ENCODE measurements at regions not wholly inside any gene's neighbourhood (a gene's known extent, or its start where the extent isn't known, plus 50 kb on each side); places are given as distances from the start of the nearest gene placed in this dataset.

DNA sequence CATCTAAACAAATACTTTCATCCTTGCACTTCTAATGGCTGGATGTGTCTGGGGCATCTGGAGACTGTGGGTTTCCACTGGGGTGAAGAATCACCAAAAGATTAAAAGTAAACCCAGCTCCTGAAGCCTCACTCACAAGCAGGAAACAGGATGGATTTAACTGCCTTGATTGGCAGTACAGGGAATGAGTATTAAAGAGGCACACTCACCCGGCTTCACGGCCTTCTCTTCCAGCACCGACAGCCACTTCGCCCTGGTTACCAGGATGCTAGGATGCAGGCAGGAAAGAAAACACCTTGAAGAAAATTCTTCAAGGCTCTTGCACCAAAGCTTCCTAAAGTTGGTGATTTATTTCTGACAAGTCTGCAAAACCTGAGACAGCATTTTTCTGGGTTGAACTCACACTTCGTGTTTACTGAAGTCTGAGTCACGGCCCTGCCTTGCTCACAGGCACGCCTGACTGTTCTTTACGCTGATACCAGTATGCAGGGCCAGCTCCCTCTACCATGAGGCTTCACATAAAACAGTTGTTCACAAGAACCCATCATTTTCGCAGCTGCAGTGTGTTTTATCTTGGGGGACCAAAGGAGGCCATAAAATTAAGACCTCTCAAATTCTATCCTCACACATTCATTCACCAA is 56.5 kb upstream of the ZNF354A start:
- Histone ChIP-seq H3K4me1 (ENCODE audit: control insufficient read depth, extremely low read depth, insufficient read depth, low read length) (no peaks in the 10 kb centered on the region), H2AFZ (ENCODE audit: low read length) (no peak overlapping the region), H3K9me3 (ENCODE audit: control insufficient read depth, insufficient read depth, low read depth, low read length) (no peaks in the 10 kb centered on the region), H3K4me2 (ENCODE audit: extremely low read depth, insufficient read depth, low read length) (no peak overlapping the region), H3K4me3 (replicated peaks in 1 of 4; ENCODE audit: control extremely low read depth in 1 of 4, insufficient read depth in 1 of 4, low read depth in 3 of 4, low read length in 4 of 4) (no peak overlapping the region), H3K79me2 (ENCODE audit: control insufficient read depth, insufficient read depth, low read length) (no peaks in the 10 kb centered on the region), H3K27ac (ENCODE audit: insufficient read depth, low read length) (no peak overlapping the region), H3K9ac (ENCODE audit: insufficient read depth, low read length) (no peak overlapping the region), H3K27me3 (ENCODE audit: control insufficient read depth, insufficient read depth, low read length) (no peaks in the 10 kb centered on the region), H3K36me3 (ENCODE audit: control insufficient read depth, insufficient read depth, low read length) (no peaks in the 10 kb centered on the region), H4K20me1 (ENCODE audit: control insufficient read depth, extremely low read depth, insufficient read depth, low read length) (no peaks in the 10 kb centered on the region)
- DNase-seq (ENCODE audit: low read depth in 2 of 2): peak; percentile 43 to 45
- TF ChIP-seq CTCF (conservative IDR thresholded peaks at IDR 0.05 in 1 of 2, IDR thresholded peaks at IDR 0.05 in 1 of 2; ENCODE audit: low read depth in 1 of 2, low read length in 2 of 2) (no peak), EZH2 (IDR thresholded peaks at IDR 0.05; ENCODE audit: low read length, missing control alignments) (no peak)

DNA sequence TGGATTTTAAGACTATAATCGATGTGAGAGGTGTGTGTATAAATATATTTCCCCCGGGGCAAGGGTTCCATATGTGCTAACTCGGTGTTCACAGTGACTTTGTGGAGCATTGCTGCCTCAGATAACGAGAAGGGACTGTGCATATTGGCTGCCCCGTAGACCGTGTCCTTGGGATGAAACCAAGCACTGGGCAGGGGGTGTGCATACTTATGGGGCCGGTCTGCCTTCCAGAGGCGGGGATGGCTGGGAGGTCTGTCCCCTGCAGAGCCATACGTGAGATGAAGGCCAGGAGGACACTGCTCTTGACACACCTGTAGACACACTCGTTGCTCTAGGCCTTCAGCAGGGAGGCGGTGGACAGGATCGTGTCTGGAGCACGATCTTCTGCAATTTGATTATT is 56.0 kb upstream of the ZNF354A start:
- Histone ChIP-seq H3K36me3 (ENCODE audit: control insufficient read depth, insufficient read depth, low read length) (no peaks in the 10 kb centered on the region), H3K9ac (ENCODE audit: insufficient read depth, low read length) (no peak overlapping the region), H4K20me1 (ENCODE audit: control insufficient read depth, extremely low read depth, insufficient read depth, low read length) (no peaks in the 10 kb centered on the region), H3K9me3 (ENCODE audit: control insufficient read depth, insufficient read depth, low read depth, low read length) (no peaks in the 10 kb centered on the region), H3K4me2 (ENCODE audit: extremely low read depth, insufficient read depth, low read length) (no peak overlapping the region), H3K4me3 (replicated peaks in 1 of 4; ENCODE audit: control extremely low read depth in 1 of 4, insufficient read depth in 1 of 4, low read depth in 3 of 4, low read length in 4 of 4) (no peak overlapping the region), H2AFZ (ENCODE audit: low read length) (no peak overlapping the region), H3K4me1 (ENCODE audit: control insufficient read depth, extremely low read depth, insufficient read depth, low read length) (no peaks in the 10 kb centered on the region), H3K27me3 (ENCODE audit: control insufficient read depth, insufficient read depth, low read length) (no peaks in the 10 kb centered on the region), H3K27ac (ENCODE audit: insufficient read depth, low read length) (no peak overlapping the region), H3K79me2 (ENCODE audit: control insufficient read depth, insufficient read depth, low read length) (no peaks in the 10 kb centered on the region)
- no peak for TF ChIP-seq EZH2 (IDR thresholded peaks at IDR 0.05; ENCODE audit: low read length, missing control alignments)
- TF ChIP-seq CTCF (conservative IDR thresholded peaks at IDR 0.05 in 1 of 2, IDR thresholded peaks at IDR 0.05 in 1 of 2; ENCODE audit: low read depth in 1 of 2, low read length in 2 of 2): no peak
- no peak for DNase-seq (ENCODE audit: low read depth in 2 of 2)

DNA sequence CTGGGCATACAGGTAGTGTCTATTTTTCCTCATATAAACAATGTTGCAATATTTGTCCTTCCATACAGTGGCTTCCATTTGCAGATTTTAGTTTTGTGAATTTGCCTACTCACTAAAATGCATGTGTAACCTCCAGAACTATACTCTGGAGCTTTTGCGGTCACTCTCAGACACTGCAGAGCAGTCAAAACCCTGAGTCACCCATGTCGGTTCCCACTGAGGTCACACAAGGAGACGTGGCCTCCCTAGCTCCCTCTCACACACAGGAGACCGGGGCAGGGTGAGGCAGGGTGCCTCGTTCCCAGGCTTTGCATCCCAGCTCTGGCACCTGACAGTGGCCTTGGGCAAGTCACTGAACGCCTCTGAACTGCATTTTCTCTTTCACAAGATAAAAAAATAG is 55.5 kb upstream of the ZNF354A start:
- DNase-seq (ENCODE audit: low read depth in 2 of 2): peak in 1 of 2 donors; percentile 25
- no peaks in the 10 kb centered on the region for H3K9me3 ChIP-seq (ENCODE audit: control insufficient read depth, insufficient read depth, low read depth, low read length)
- TF ChIP-seq CTCF (conservative IDR thresholded peaks at IDR 0.05 in 1 of 2, IDR thresholded peaks at IDR 0.05 in 1 of 2; ENCODE audit: low read depth in 1 of 2, low read length in 2 of 2) (no peak), EZH2 (IDR thresholded peaks at IDR 0.05; ENCODE audit: low read length, missing control alignments) (no peak)

More for the DNA sequence above, 55.5 kb upstream of the ZNF354A start:
- Histone ChIP-seq H3K27me3 (ENCODE audit: control insufficient read depth, insufficient read depth, low read length) (no peaks in the 10 kb centered on the region), H3K36me3 (ENCODE audit: control insufficient read depth, insufficient read depth, low read length) (no peaks in the 10 kb centered on the region), H3K4me3 (replicated peaks in 1 of 4; ENCODE audit: control extremely low read depth in 1 of 4, insufficient read depth in 1 of 4, low read depth in 3 of 4, low read length in 4 of 4) (no peak overlapping the region), H2AFZ (ENCODE audit: low read length) (no peak overlapping the region), H4K20me1 (ENCODE audit: control insufficient read depth, extremely low read depth, insufficient read depth, low read length) (no peaks in the 10 kb centered on the region), H3K4me2 (ENCODE audit: extremely low read depth, insufficient read depth, low read length) (no peak overlapping the region), H3K9ac (ENCODE audit: insufficient read depth, low read length) (no peak overlapping the region), H3K27ac (ENCODE audit: insufficient read depth, low read length) (no peak overlapping the region), H3K79me2 (ENCODE audit: control insufficient read depth, insufficient read depth, low read length) (no peaks in the 10 kb centered on the region), H3K4me1 (ENCODE audit: control insufficient read depth, extremely low read depth, insufficient read depth, low read length) (no peaks in the 10 kb centered on the region)

Data from fibroblast of lung (primary cell).